Spleen (tissue), 7 donors: ENCODE measurements at regions not wholly inside any gene's neighbourhood (a gene's known extent, or its start where the extent isn't known, plus 50 kb on each side); places are given as distances from the start of the nearest gene placed in this dataset.

Experiments used
- POLR2A ChIP-seq, 3 donors: fragments of 450-650 bp; IDR thresholded peaks; one replicate each; pipeline ENCODE4 v1.5.1; 2017; ENCODE audit warnings: antibody characterized with exemption in 3 of 3, mild to moderate bottlenecking in 1 of 3
- POLR2AphosphoS5 ChIP-seq, 3 donors: sonication (generic); formaldehyde crosslinking; IDR thresholded peaks; one replicate each; pipeline ENCODE4 v1.5.1; 2017; ENCODE audit warnings: antibody characterized with exemption in 3 of 3
- TF ChIP-seq, protein P1 (sequence below), 11 experiments: fragments of 200-600 bp in 7 of 11; fragments of 450-650 bp in 4 of 11; sonication (generic) in 4 of 11; IDR thresholded peaks in 8 of 11; conservative IDR thresholded peaks in 3 of 11; 1 replicate in 7 of 11; 2 replicates in 4 of 11; pipeline versions ENCODE4 v1.4.0 to v1.8.0; 2016 to 2021; ENCODE audit warnings: antibody characterized with exemption in 11 of 11, inconsistent platforms in 4 of 11, mild to moderate bottlenecking in 1 of 11
- donor health status: DM: no; HTN: no; CAD: no; lungs with moderate emphysema.
- donor health status: DM: no; HTN: no; CAD: no.
- donor health status: DM: no; HTN: no; CAD: no.

DNA sequence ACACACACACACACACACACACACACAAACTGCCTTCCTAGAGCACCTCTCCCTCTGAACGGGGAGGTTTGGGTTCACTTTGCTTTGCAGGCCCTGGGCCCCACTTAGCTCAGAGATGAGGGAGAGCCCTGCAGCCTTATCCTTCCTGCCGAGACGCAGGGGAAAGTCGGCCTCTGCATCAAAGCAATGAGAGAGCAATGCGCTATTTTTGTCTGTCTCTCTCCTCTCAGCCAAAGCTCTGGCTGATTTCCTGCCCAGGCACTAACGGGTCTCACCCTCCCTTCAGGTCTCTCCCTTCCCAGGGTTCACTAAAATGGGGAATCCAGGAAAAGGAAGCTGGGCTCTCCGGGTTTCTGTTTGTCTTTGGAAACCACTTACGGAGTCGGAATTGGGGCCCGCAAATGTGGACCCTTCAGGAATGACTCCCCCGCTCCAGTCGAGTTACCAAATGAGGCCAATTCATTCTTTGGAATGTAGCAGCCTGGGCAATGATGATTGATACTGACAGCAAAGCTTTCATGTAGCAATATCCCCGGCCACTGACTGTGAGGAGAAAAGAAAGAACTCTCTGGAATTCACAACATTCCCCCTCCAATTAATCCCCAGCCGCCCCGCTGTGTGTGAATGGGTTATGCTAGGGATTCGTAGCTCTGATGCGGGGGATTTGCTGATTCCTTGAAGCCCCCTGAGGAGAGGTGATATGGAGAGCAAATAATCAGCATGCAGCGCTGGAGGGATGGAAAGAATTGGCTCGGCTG is 61.5 kb upstream of the WLS start:
- TF ChIP-seq, protein P1, sequence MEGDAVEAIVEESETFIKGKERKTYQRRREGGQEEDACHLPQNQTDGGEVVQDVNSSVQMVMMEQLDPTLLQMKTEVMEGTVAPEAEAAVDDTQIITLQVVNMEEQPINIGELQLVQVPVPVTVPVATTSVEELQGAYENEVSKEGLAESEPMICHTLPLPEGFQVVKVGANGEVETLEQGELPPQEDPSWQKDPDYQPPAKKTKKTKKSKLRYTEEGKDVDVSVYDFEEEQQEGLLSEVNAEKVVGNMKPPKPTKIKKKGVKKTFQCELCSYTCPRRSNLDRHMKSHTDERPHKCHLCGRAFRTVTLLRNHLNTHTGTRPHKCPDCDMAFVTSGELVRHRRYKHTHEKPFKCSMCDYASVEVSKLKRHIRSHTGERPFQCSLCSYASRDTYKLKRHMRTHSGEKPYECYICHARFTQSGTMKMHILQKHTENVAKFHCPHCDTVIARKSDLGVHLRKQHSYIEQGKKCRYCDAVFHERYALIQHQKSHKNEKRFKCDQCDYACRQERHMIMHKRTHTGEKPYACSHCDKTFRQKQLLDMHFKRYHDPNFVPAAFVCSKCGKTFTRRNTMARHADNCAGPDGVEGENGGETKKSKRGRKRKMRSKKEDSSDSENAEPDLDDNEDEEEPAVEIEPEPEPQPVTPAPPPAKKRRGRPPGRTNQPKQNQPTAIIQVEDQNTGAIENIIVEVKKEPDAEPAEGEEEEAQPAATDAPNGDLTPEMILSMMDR (IDR thresholded peaks at IDR 0.05 in 8 of 11, conservative IDR thresholded peaks at IDR 0.05 in 3 of 11): no peak
- TF ChIP-seq POLR2A (IDR thresholded peaks at IDR 0.05): no peak
- TF ChIP-seq POLR2AphosphoS5 (IDR thresholded peaks at IDR 0.05): no peak
